ENCODE measurements at regions not wholly inside any gene's neighbourhood (a gene's known extent, or its start where the extent isn't known, plus 50 kb on each side); places are given as distances from the start of the nearest gene placed in this dataset.
A peak's percentile ranks its signal among the peaks of the same experiment; 100 is the strongest.

DNA sequence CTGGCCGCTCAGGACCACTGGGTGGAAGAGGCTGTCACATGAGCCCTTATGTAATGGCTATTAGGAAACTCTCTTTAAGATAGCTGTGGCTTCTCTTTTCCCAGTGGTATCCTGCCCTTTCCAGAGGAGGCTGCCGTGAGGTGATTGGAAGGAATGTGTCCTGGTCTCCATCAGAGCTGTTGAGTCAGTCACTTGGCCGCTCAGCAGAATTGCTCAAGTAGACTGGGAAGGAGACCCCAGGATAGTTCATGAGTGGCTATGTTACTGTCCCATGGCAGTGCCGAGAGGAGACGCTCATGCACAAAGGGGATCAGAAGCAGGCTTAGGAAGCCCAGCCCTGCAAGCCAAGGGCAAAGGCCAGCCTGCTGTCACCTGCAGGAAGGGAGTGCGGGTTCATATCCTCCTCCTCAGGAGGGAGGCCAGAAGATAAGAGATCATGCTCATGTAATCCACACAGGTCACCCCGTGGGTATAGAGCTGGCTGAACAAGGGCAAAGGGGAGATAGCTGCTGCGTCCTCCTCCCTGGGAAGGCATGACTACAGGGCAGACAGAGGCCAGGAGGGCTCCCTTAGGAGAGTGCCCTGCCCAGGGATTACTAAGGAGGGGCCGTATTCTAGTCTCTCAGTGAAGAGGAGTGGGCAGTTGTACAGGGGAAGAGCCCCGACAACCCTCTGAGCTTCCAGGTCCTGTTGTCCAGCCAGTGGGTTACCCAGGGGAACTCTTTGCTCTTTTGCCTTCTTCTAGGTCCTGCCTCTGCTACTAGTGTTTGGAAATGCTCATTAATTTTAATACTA, 137.0 kb upstream of the MAX start:
- Histone ChIP-seq H3K4me3 (no peak overlapping the region), H3K9me3 (replicated peaks in 1 of 3) (no peaks in the 10 kb centered on the region), H3K27me3 (no peaks in the 10 kb centered on the region), H3K4me1 (replicated peaks in 1 of 2) (peaks cover 3 to 6% of the 10 kb centered on the region in 2 donors), H3K27ac (peak overlapping the region in 1 of 5 donors; percentile 53), H3K36me3 (replicated peaks in 1 of 2) (no peaks in the 10 kb centered on the region)
- TF ChIP-seq, protein P1, sequence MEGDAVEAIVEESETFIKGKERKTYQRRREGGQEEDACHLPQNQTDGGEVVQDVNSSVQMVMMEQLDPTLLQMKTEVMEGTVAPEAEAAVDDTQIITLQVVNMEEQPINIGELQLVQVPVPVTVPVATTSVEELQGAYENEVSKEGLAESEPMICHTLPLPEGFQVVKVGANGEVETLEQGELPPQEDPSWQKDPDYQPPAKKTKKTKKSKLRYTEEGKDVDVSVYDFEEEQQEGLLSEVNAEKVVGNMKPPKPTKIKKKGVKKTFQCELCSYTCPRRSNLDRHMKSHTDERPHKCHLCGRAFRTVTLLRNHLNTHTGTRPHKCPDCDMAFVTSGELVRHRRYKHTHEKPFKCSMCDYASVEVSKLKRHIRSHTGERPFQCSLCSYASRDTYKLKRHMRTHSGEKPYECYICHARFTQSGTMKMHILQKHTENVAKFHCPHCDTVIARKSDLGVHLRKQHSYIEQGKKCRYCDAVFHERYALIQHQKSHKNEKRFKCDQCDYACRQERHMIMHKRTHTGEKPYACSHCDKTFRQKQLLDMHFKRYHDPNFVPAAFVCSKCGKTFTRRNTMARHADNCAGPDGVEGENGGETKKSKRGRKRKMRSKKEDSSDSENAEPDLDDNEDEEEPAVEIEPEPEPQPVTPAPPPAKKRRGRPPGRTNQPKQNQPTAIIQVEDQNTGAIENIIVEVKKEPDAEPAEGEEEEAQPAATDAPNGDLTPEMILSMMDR (IDR thresholded peaks at IDR 0.05): no peak
- TF ChIP-seq POLR2A (IDR thresholded peaks at IDR 0.05): no peak
- intact Hi-C loops (cut with DNase I): no loop called here
- DNase-seq: peak in 2 of 7 donors; percentile 19 to 33
- 75 to 85% (median 78%) methylated on average over 8 to 10 of the region's 10 CpGs for WGBS, 4 donors

DNA sequence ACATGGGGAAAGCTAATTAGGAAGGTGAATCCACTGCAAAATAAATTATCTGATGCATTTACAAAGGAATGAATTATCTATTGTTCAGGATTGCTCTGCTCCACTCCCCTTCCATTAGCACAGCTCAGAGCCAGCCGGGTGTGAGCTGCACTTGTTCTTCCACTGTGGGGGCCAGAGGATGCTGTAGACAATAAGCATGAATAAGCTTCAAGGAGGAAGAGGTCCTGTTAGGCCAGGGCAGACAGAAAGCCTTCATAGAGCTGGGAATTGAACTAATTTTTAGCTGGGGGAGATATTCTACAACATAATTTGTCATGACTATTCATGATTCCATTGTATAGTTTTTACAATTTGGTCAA, 137.6 kb upstream of the MAX start:
- 76 to 100% (median 95%) methylated on average over 1 of the region's 1 CpG for WGBS, 4 donors
- Histone ChIP-seq H3K4me1 (replicated peaks in 1 of 2) (peaks cover 3 to 6% of the 10 kb centered on the region in 2 donors), H3K9me3 (replicated peaks in 1 of 3) (no peaks in the 10 kb centered on the region), H3K4me3 (no peak overlapping the region), H3K27me3 (no peaks in the 10 kb centered on the region), H3K27ac (no peak overlapping the region), H3K36me3 (replicated peaks in 1 of 2) (no peaks in the 10 kb centered on the region)
- no peak for DNase-seq
- no peak for TF ChIP-seq POLR2A (IDR thresholded peaks at IDR 0.05)
- TF ChIP-seq, protein P1 (IDR thresholded peaks at IDR 0.05): no peak
- intact Hi-C loops (cut with DNase I): no loop called here

DNA sequence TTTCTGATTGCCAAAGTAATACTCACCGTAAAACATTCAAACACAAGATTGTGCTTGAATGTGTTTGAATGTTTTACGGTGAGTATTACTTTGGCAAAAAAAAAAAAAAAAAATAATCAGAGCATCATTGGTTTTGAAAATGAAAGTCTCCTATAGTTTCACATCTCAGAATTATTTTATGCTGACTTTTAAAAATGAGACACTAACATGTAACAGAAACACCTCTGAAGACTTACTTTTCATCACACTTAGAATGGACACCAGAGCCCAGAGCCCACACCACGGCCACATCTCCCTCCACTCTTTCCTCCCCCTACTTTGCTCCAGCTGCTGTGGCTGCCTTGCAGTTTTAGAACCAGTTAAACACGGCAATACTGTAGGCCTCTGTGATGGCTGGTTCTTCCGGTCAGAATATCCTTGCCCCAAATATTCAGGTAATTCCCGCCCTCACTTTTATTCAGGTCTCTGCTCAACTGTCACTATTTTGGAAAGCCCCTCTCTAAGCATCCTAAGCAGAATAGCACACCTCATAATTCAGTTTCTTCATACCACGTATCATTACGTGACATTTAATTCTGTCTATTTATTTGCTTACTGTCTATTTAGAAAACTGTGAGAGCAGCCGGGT, 138.9 kb upstream of the MAX start:
- Histone ChIP-seq H3K4me1 (replicated peaks in 1 of 2) (peaks cover 3 to 6% of the 10 kb centered on the region in 2 donors), H3K27ac (no peak overlapping the region), H3K4me3 (no peak overlapping the region), H3K27me3 (no peaks in the 10 kb centered on the region), H3K36me3 (replicated peaks in 1 of 2) (no peaks in the 10 kb centered on the region), H3K9me3 (replicated peaks in 1 of 3) (no peaks in the 10 kb centered on the region)
- intact Hi-C loops (cut with DNase I): no loop called here
- 87 to 89% (median 88%) methylated on average over 9 of the region's 9 CpGs for WGBS, 4 donors
- no peak for DNase-seq
- no peak for TF ChIP-seq POLR2A (IDR thresholded peaks at IDR 0.05)
- TF ChIP-seq, protein P1 (IDR thresholded peaks at IDR 0.05): no peak

DNA sequence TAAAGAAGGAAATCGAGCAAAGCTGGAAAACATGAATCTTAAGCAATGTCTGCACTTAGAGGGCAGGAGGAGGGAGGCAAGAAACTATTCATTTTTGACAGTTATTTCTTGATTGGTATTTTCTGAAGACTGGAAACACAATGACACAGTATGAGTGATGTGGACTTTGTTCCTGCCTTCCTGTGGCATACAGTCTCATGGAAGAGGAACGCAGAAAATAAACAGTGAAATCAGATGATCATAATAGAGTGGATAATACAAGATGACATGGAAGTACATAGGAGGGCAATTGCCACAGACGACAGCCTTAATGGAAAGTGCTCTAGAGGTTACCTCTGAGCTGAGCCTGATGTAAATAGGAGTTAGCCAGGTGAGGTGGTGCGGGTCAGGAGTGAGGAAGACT, 140.4 kb upstream of the MAX start:
- Histone ChIP-seq H3K36me3 (replicated peaks in 1 of 2) (no peaks in the 10 kb centered on the region), H3K27me3 (no peaks in the 10 kb centered on the region), H3K9me3 (replicated peaks in 1 of 3) (no peaks in the 10 kb centered on the region), H3K27ac (no peak overlapping the region), H3K4me1 (replicated peaks in 1 of 2) (peaks cover 3 to 6% of the 10 kb centered on the region in 2 donors), H3K4me3 (no peak overlapping the region)
- intact Hi-C loops (cut with DNase I): no loop called here
- no peak for DNase-seq
- WGBS, 4 donors: 67 to 83% (median 75%) methylated on average over 4 of the region's 4 CpGs
- TF ChIP-seq POLR2A (IDR thresholded peaks at IDR 0.05): no peak
- TF ChIP-seq, protein P1 (IDR thresholded peaks at IDR 0.05): no peak
